ENCODE measurements at regions not wholly inside any gene's neighbourhood (a gene's known extent, or its start where the extent isn't known, plus 50 kb on each side); places are given as distances from the start of the nearest gene placed in this dataset.

- Histone ChIP-seq H3K27me3 (ENCODE audit: control insufficient read depth in 1 of 2, insufficient read depth in 2 of 2, low read length in 2 of 2) (no peaks in the 10 kb centered on the region), H3K9me3 (ENCODE audit: low read length) (no peaks in the 10 kb centered on the region), H3K27ac (ENCODE audit: low read depth, low read length) (no peak overlapping the region), H3K4me3 (ENCODE audit: low read depth in 1 of 2, low read length in 2 of 2) (no peak overlapping the region), H3K9ac (ENCODE audit: low read length) (no peak overlapping the region), H3K36me3 (ENCODE audit: insufficient read depth, low read length) (no peaks in the 10 kb centered on the region), H3K4me1 (ENCODE audit: insufficient read depth, low read length) (peaks cover 8% of the 10 kb centered on the region)
Measured at GRCh38 chr6:169959136-169960002, 207.9 kb downstream of the ERMARD start.

GRCh38 chr6:169958510-169958909 is 207.1 kb downstream of the ERMARD start:
- no peaks in the 10 kb centered on the region for H3K9me3 ChIP-seq (ENCODE audit: low read length)
- no peak overlapping the region for H3K9ac ChIP-seq (ENCODE audit: low read length)
- no peaks in the 10 kb centered on the region for H3K36me3 ChIP-seq (ENCODE audit: insufficient read depth, low read length)
- no peak overlapping the region for H3K27ac ChIP-seq (ENCODE audit: low read depth, low read length)
- H3K4me3 ChIP-seq (ENCODE audit: low read depth in 1 of 2, low read length in 2 of 2) = no peak overlapping the region
- H3K4me1 ChIP-seq (ENCODE audit: insufficient read depth, low read length) = peaks cover 8% of the 10 kb centered on the region
- no peaks in the 10 kb centered on the region for H3K27me3 ChIP-seq (ENCODE audit: control insufficient read depth in 1 of 2, insufficient read depth in 2 of 2, low read length in 2 of 2)

- Histone ChIP-seq H3K36me3 (ENCODE audit: insufficient read depth, low read length) (no peaks in the 10 kb centered on the region), H3K9ac (ENCODE audit: low read length) (no peak overlapping the region), H3K4me3 (ENCODE audit: low read depth in 1 of 2, low read length in 2 of 2) (no peak overlapping the region), H3K27me3 (ENCODE audit: control insufficient read depth in 1 of 2, insufficient read depth in 2 of 2, low read length in 2 of 2) (no peaks in the 10 kb centered on the region), H3K9me3 (ENCODE audit: low read length) (no peaks in the 10 kb centered on the region), H3K4me1 (ENCODE audit: insufficient read depth, low read length) (peaks cover 8% of the 10 kb centered on the region), H3K27ac (ENCODE audit: low read depth, low read length) (no peak overlapping the region)
Measured at GRCh38 chr6:169957351-169957963, 206.0 kb downstream of the ERMARD start.

GRCh38 chr6:169956580-169956979 is 205.2 kb downstream of the ERMARD start:
- Histone ChIP-seq H3K27me3 (ENCODE audit: control insufficient read depth in 1 of 2, insufficient read depth in 2 of 2, low read length in 2 of 2) (no peaks in the 10 kb centered on the region), H3K36me3 (ENCODE audit: insufficient read depth, low read length) (no peaks in the 10 kb centered on the region), H3K9ac (ENCODE audit: low read length) (no peak overlapping the region), H3K4me1 (ENCODE audit: insufficient read depth, low read length) (peaks cover 8% of the 10 kb centered on the region), H3K4me3 (ENCODE audit: low read depth in 1 of 2, low read length in 2 of 2) (no peak overlapping the region), H3K9me3 (ENCODE audit: low read length) (no peaks in the 10 kb centered on the region), H3K27ac (ENCODE audit: low read depth, low read length) (no peak overlapping the region)

- H3K9ac ChIP-seq (ENCODE audit: low read length) = no peak overlapping the region
- no peak overlapping the region for H3K4me3 ChIP-seq (ENCODE audit: low read depth in 1 of 2, low read length in 2 of 2)
- no peaks in the 10 kb centered on the region for H3K9me3 ChIP-seq (ENCODE audit: low read length)
- H3K36me3 ChIP-seq (ENCODE audit: insufficient read depth, low read length) = no peaks in the 10 kb centered on the region
- H3K4me1 ChIP-seq (ENCODE audit: insufficient read depth, low read length) = peaks cover 3% of the 10 kb centered on the region
- no peak overlapping the region for H3K27ac ChIP-seq (ENCODE audit: low read depth, low read length)
- H3K27me3 ChIP-seq (ENCODE audit: control insufficient read depth in 1 of 2, insufficient read depth in 2 of 2, low read length in 2 of 2) = no peaks in the 10 kb centered on the region
Measured at GRCh38 chr6:169955731-169956437, 204.5 kb downstream of the ERMARD start.

- Histone ChIP-seq H3K9ac (ENCODE audit: low read length) (no peak overlapping the region), H3K36me3 (ENCODE audit: insufficient read depth, low read length) (no peaks in the 10 kb centered on the region), H3K4me1 (ENCODE audit: insufficient read depth, low read length) (no peaks in the 10 kb centered on the region), H3K4me3 (ENCODE audit: low read depth in 1 of 2, low read length in 2 of 2) (no peak overlapping the region), H3K9me3 (ENCODE audit: low read length) (no peaks in the 10 kb centered on the region), H3K27me3 (ENCODE audit: control insufficient read depth in 1 of 2, insufficient read depth in 2 of 2, low read length in 2 of 2) (no peaks in the 10 kb centered on the region), H3K27ac (ENCODE audit: low read depth, low read length) (no peak overlapping the region)
Measured at GRCh38 chr6:169954977-169955376, 203.6 kb downstream of the ERMARD start.

GRCh38 chr6:169953686-169954085 is 202.3 kb downstream of the ERMARD start:
- no peaks in the 10 kb centered on the region for H3K4me1 ChIP-seq (ENCODE audit: insufficient read depth, low read length)
- H3K27ac ChIP-seq (ENCODE audit: low read depth, low read length) = no peak overlapping the region
- H3K27me3 ChIP-seq (ENCODE audit: control insufficient read depth in 1 of 2, insufficient read depth in 2 of 2, low read length in 2 of 2) = no peaks in the 10 kb centered on the region
- H3K4me3 ChIP-seq (ENCODE audit: low read depth in 1 of 2, low read length in 2 of 2) = no peak overlapping the region
- H3K36me3 ChIP-seq (ENCODE audit: insufficient read depth, low read length) = no peaks in the 10 kb centered on the region
- no peaks in the 10 kb centered on the region for H3K9me3 ChIP-seq (ENCODE audit: low read length)
- no peak overlapping the region for H3K9ac ChIP-seq (ENCODE audit: low read length)

GRCh38 chr6:169950558-169950957 is 199.1 kb downstream of the ERMARD start:
- Histone ChIP-seq H3K27ac (ENCODE audit: low read depth, low read length) (no peak overlapping the region), H3K4me1 (ENCODE audit: insufficient read depth, low read length) (no peaks in the 10 kb centered on the region), H3K9me3 (ENCODE audit: low read length) (no peaks in the 10 kb centered on the region), H3K9ac (ENCODE audit: low read length) (no peak overlapping the region), H3K36me3 (ENCODE audit: insufficient read depth, low read length) (no peaks in the 10 kb centered on the region), H3K4me3 (ENCODE audit: low read depth in 1 of 2, low read length in 2 of 2) (no peak overlapping the region), H3K27me3 (ENCODE audit: control insufficient read depth in 1 of 2, insufficient read depth in 2 of 2, low read length in 2 of 2) (no peaks in the 10 kb centered on the region)

GRCh38 chr6:169949511-169950097 is 198.2 kb downstream of the ERMARD start:
- no peaks in the 10 kb centered on the region for H3K9me3 ChIP-seq (ENCODE audit: low read length)
- no peak overlapping the region for H3K27ac ChIP-seq (ENCODE audit: low read depth, low read length)
- no peaks in the 10 kb centered on the region for H3K36me3 ChIP-seq (ENCODE audit: insufficient read depth, low read length)
- H3K4me3 ChIP-seq (ENCODE audit: low read depth in 1 of 2, low read length in 2 of 2) = no peak overlapping the region
- no peaks in the 10 kb centered on the region for H3K27me3 ChIP-seq (ENCODE audit: control insufficient read depth in 1 of 2, insufficient read depth in 2 of 2, low read length in 2 of 2)
- no peak overlapping the region for H3K9ac ChIP-seq (ENCODE audit: low read length)
- H3K4me1 ChIP-seq (ENCODE audit: insufficient read depth, low read length) = no peaks in the 10 kb centered on the region

- Histone ChIP-seq H3K9me3 (ENCODE audit: low read length) (no peaks in the 10 kb centered on the region), H3K36me3 (ENCODE audit: insufficient read depth, low read length) (no peaks in the 10 kb centered on the region), H3K9ac (ENCODE audit: low read length) (no peak overlapping the region), H3K27me3 (ENCODE audit: control insufficient read depth in 1 of 2, insufficient read depth in 2 of 2, low read length in 2 of 2) (no peaks in the 10 kb centered on the region), H3K4me1 (ENCODE audit: insufficient read depth, low read length) (no peaks in the 10 kb centered on the region), H3K27ac (ENCODE audit: low read depth, low read length) (no peak overlapping the region), H3K4me3 (ENCODE audit: low read depth in 1 of 2, low read length in 2 of 2) (no peak overlapping the region)
Measured at GRCh38 chr6:169946971-169947370, 195.5 kb downstream of the ERMARD start.

- no peak overlapping the region for H3K27ac ChIP-seq (ENCODE audit: low read depth, low read length)
- no peak overlapping the region for H3K9ac ChIP-seq (ENCODE audit: low read length)
Measured at GRCh38 chr6:169945117-169945516, 193.7 kb downstream of the ERMARD start.

More at GRCh38 chr6:169945117-169945516, 193.7 kb downstream of the ERMARD start:
- H3K4me3 ChIP-seq (ENCODE audit: low read depth in 1 of 2, low read length in 2 of 2) = no peak overlapping the region
- H3K9me3 ChIP-seq (ENCODE audit: low read length) = no peaks in the 10 kb centered on the region
- no peaks in the 10 kb centered on the region for H3K36me3 ChIP-seq (ENCODE audit: insufficient read depth, low read length)
- no peaks in the 10 kb centered on the region for H3K4me1 ChIP-seq (ENCODE audit: insufficient read depth, low read length)
- no peaks in the 10 kb centered on the region for H3K27me3 ChIP-seq (ENCODE audit: control insufficient read depth in 1 of 2, insufficient read depth in 2 of 2, low read length in 2 of 2)

All from muscle layer of colon (tissue), 2 donors.